HepG2 (cell line): ENCODE measurements at regions not wholly inside any gene's neighbourhood (a gene's known extent, or its start where the extent isn't known, plus 50 kb on each side); places are given as distances from the start of the nearest gene placed in this dataset.

ENCODE experiments used
- ATAC-seq: fragments of 200-7000 bp; cut with Tn5 transposase; 3 replicates; pipeline ENCODE4 v1.9.1; 2020; ENCODE audit warnings: mild to moderate bottlenecking, moderate library complexity
- BruUV-seq: library from RNA; stranded (reverse); fragments of 400-500 nt; replicated peaks from 2 replicates; lab custom pipeline; 2021; lab: Mats Ljungman, UMichigan
- CTCF ChIA-PET: fragments of 300-600 bp; formaldehyde crosslinking; extraction: SDS; loops from one replicate; lab custom pipeline; 2021; ENCODE audit warnings: low total read pairs, inconsistent platforms, low intra/inter-chr PET ratio; lab: Yijun Ruan, JAX
- POLR2A ChIA-PET: fragments of 350-600 bp; sonication (Branson Sonifier 250); formaldehyde crosslinking; loops from one replicate; lab custom pipeline; 2020; ENCODE audit warnings: antibody characterized with exemption, inconsistent platforms; lab: Yijun Ruan, JAX
- DNase-seq: peaks from one replicate; pipeline ENCODE4 v3.0.0-alpha.2; 2015; ENCODE audit warnings: low spot score
- FAIRE-seq: peaks from 3 replicates; lab custom pipeline; 2011; peaks lifted over from hg19 to GRCh38; lab: Jason Lieb, UNC
- H2AFZ ChIP-seq: one replicate; pipeline ENCODE4 v1.6.1; 2011; ENCODE audit warnings: low read length, inconsistent platforms
- H3K27ac ChIP-seq: fragments of 300-600 bp; 3 replicates; pipeline ENCODE4 v1.8.0; 2011; ENCODE audit warnings: mixed run types, mild to moderate bottlenecking, mixed read lengths, low read length, inconsistent platforms; ENCODE audit not compliant: insufficient read depth; ENCODE audit errors: extremely low read length
- H3K27me3 ChIP-seq, 2 experiments: fragments of 200-600 bp in 1 of 2; 2 replicates in 1 of 2; 3 replicates in 1 of 2; pipeline versions ENCODE4 v1.6.0 to v1.8.0; 2011; ENCODE audit warnings: low read length in 2 of 2, mild to moderate bottlenecking in 2 of 2, moderate library complexity in 2 of 2, inconsistent platforms in 1 of 2; ENCODE audit not compliant: insufficient read depth in 2 of 2, control insufficient read depth in 1 of 2
- H3K36me3 ChIP-seq, 2 experiments: fragments of 200-600 bp in 1 of 2; replicated peaks in 1 of 2; 2 replicates in 1 of 2; 3 replicates in 1 of 2; pipeline versions ENCODE4 v1.5.1 to v1.8.0; 2011; ENCODE audit warnings: low read length in 2 of 2, inconsistent platforms in 1 of 2; ENCODE audit not compliant: insufficient read depth in 2 of 2, control insufficient read depth in 1 of 2
- H3K4me1 ChIP-seq: 2 replicates; pipeline ENCODE4 v1.5.1; 2012; ENCODE audit warnings: low read length, inconsistent platforms; ENCODE audit not compliant: insufficient read depth
- H3K4me2 ChIP-seq: 2 replicates; pipeline ENCODE4 v1.6.0; 2011; ENCODE audit warnings: low read depth, low read length, inconsistent platforms
- H3K4me3 ChIP-seq, 3 experiments: fragments of 200-600 bp in 1 of 3; sonication (generic), shearing (Covaris generic) in 1 of 3; replicated peaks in 1 of 3; 2 replicates each; pipeline ENCODE4 v1.5.1; 2011 to 2016; ENCODE audit warnings: low read length in 3 of 3, inconsistent platforms in 2 of 3, low read depth in 2 of 3, mild to moderate bottlenecking in 2 of 3, control low read depth in 1 of 3, mixed read lengths in 1 of 3; ENCODE audit not compliant: insufficient read depth in 1 of 3
- H3K79me2 ChIP-seq: one replicate; pipeline ENCODE4 v1.6.1; 2011; ENCODE audit warnings: low read length, inconsistent platforms; ENCODE audit not compliant: insufficient read depth
- H3K9ac ChIP-seq: 2 replicates; pipeline ENCODE4 v1.6.0; 2011; ENCODE audit warnings: mild to moderate bottlenecking, low read depth, low read length, inconsistent platforms; ENCODE audit not compliant: insufficient read depth
- H3K9me3 ChIP-seq: 2 replicates; pipeline ENCODE4 v1.5.1; 2012; ENCODE audit warnings: mild to moderate bottlenecking, low read length
- H4K20me1 ChIP-seq: 2 replicates; pipeline ENCODE4 v1.6.0; 2011; ENCODE audit warnings: inconsistent platforms, mild to moderate bottlenecking, low read length, moderate library complexity; ENCODE audit not compliant: insufficient read depth
- ARNTL ChIP-seq: sonication (generic); formaldehyde crosslinking; IDR thresholded peaks from 2 replicates; pipeline ENCODE4 v1.4.0; 2020; ENCODE audit warnings: mild to moderate bottlenecking, missing genetic modification reagents
- FOXO4 ChIP-seq: sonication (generic); formaldehyde crosslinking; conservative IDR thresholded peaks from 2 replicates; pipeline ENCODE4 v1.8.1; 2023; ENCODE audit warnings: missing genetic modification reagents
- GZF1 ChIP-seq: sonication (generic); formaldehyde crosslinking; IDR thresholded peaks from 2 replicates; pipeline ENCODE4 v1.5.1; 2020; ENCODE audit warnings: mild to moderate bottlenecking, missing genetic modification reagents
- PRPF4 ChIP-seq: fragments of 200-400 bp; formaldehyde crosslinking; IDR thresholded peaks from 2 replicates; pipeline ENCODE4 v1.6.1; 2016; ENCODE audit warnings: low read length, low read depth; ENCODE audit not compliant: poor library complexity, severe bottlenecking
- THAP8 ChIP-seq: sonication (generic); formaldehyde crosslinking; IDR thresholded peaks from 2 replicates; pipeline ENCODE4 v1.5.1; 2020; ENCODE audit warnings: missing genetic modification reagents, mild to moderate bottlenecking, borderline replicate concordance
- ZNF432 ChIP-seq: sonication (generic); formaldehyde crosslinking; IDR thresholded peaks from 2 replicates; pipeline ENCODE4 v1.5.0; 2020; ENCODE audit warnings: missing genetic modification reagents, mild to moderate bottlenecking, borderline replicate concordance
- ZNF484 ChIP-seq: sonication (generic); formaldehyde crosslinking; IDR thresholded peaks from 2 replicates; pipeline ENCODE4 v1.5.1; 2020; ENCODE audit warnings: mild to moderate bottlenecking, low read depth, missing genetic modification reagents, borderline replicate concordance
- ZNF781 ChIP-seq: sonication (generic); formaldehyde crosslinking; IDR thresholded peaks from 2 replicates; pipeline ENCODE4 v1.5.1; 2020; ENCODE audit warnings: borderline replicate concordance, mild to moderate bottlenecking, missing genetic modification reagents; ENCODE audit errors: not compliant biosample characterization
- WGBS: methylation state at CpG from one replicate; pipeline ENCODE4 v1.1.6; 2017; ENCODE audit warnings: low lambda C conversion rate; 5-methylcytosine and 5-hydroxymethylcytosine counted together
- in situ Hi-C: cut with HindIII; loops from 2 replicates; pipeline ENCODE4 v1.10.0; 2017; ENCODE audit warnings: low pct_unique_long_range_greater_than_20kb; ENCODE audit not compliant: extremely low pct_ligation_motif_present
- intact Hi-C: fragments of 100-400 bp; cut with micrococcal nuclease; formaldehyde crosslinking; loops from one replicate; pipeline ENCODE4 v1.10.0; 2022; ENCODE audit not compliant: unreplicated experiment
- TF ChIP-seq, protein P1 (sequence below), 2 experiments: sonication (generic) in 1 of 2; formaldehyde crosslinking in 1 of 2; IDR thresholded peaks; 2 replicates each; pipeline versions ENCODE4 v1.4.0 to v1.6.1; 2018 to 2020; ENCODE audit warnings: missing genetic modification reagents in 2 of 2, borderline replicate concordance in 1 of 2, low read depth in 1 of 2, mild to moderate bottlenecking in 1 of 2, missing biosample characterization in 1 of 2
- TF ChIP-seq, protein P2 (sequence below): sonication (generic); formaldehyde crosslinking; conservative IDR thresholded peaks from 2 replicates; pipeline ENCODE4 v1.8.0; 2022; ENCODE audit warnings: missing genetic modification reagents
- TF ChIP-seq, protein P3 (sequence below): sonication (generic); formaldehyde crosslinking; IDR thresholded peaks from 2 replicates; pipeline ENCODE4 v1.9.0; 2021; ENCODE audit warnings: missing genetic modification reagents, borderline replicate concordance
- TF ChIP-seq, protein P4 (sequence below): sonication (generic); formaldehyde crosslinking; IDR thresholded peaks from 2 replicates; pipeline ENCODE4 v1.4.0; 2020; ENCODE audit warnings: missing genetic modification reagents

DNA sequence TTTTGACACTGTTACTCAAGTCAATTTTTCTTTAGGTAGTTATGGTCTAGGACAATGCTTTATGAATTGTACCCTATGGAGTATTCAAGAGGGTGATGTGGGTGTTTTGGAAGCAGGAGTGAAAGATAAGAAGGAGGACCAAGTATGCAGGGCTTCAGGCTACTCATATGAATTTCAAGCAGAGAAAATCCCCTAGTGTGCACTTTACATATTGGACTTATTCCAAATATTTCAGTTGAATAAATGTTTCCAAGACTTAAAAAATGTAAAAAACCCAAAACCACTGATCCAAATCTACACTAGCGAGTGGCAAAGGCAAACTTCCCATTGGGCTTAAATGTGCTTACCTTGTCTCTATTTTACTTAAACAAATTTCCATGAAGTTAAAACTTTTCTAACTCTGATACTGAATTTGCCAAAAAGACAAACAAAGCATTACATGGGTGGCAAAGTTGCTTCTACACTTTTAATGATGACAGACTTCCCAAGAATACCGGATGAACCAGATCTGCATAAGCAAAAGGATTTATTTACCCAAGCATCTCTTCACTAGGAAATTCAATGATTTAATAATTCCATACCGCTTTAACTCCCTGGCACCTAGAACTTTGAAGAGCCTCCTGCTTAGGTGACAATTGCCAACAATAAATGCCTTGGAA is 1233.5 kb upstream of the NXPH2 start:
- H4K20me1 ChIP-seq = no peaks in the 10 kb centered on the region
- H3K79me2 ChIP-seq = no peaks in the 10 kb centered on the region
- no peak overlapping the region for H3K9ac ChIP-seq
- in situ Hi-C loops = no loop called here
- no peak overlapping the region for H3K4me2 ChIP-seq
- H3K27ac ChIP-seq = no peak overlapping the region
- ChIA-PET CTCF (no interaction called here), POLR2A (no interaction called here)
- H3K27me3 ChIP-seq = no peaks in the 10 kb centered on the region
- no peak for ATAC-seq
- no peak for DNase-seq
- H2AFZ ChIP-seq = no peak overlapping the region
- intact Hi-C loops = no loop called here
- FAIRE-seq = no peak
- no TSS peak for BruUV-seq
- no peaks in the 10 kb centered on the region for H3K9me3 ChIP-seq
- no peaks in the 10 kb centered on the region for H3K4me1 ChIP-seq
- 8% methylated on average over 3 of the region's 3 CpGs for WGBS
- H3K36me3 ChIP-seq = no peaks in the 10 kb centered on the region
- H3K4me3 ChIP-seq = no peak overlapping the region
- TF ChIP-seq ZNF484 (CRISPR knock-in tag) = no peak
- no peak for TF ChIP-seq THAP8 (CRISPR knock-in tag)
- no peak for TF ChIP-seq ARNTL
- TF ChIP-seq, protein P1, sequence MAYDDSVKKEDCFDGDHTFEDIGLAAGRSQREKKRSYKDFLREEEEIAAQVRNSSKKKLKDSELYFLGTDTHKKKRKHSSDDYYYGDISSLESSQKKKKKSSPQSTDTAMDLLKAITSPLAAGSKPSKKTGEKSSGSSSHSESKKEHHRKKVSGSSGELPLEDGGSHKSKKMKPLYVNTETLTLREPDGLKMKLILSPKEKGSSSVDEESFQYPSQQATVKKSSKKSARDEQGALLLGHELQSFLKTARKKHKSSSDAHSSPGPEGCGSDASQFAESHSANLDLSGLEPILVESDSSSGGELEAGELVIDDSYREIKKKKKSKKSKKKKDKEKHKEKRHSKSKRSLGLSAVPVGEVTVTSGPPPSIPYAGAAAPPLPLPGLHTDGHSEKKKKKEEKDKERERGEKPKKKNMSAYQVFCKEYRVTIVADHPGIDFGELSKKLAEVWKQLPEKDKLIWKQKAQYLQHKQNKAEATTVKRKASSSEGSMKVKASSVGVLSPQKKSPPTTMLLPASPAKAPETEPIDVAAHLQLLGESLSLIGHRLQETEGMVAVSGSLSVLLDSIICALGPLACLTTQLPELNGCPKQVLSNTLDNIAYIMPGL (CRISPR knock-in tag; IDR thresholded peaks at IDR 0.05; ENCODE audit: borderline replicate concordance in 1 of 2, low read depth in 1 of 2) = no peak
- no peak for TF ChIP-seq GZF1
- no peak for TF ChIP-seq ZNF781
- TF ChIP-seq, protein P2, sequence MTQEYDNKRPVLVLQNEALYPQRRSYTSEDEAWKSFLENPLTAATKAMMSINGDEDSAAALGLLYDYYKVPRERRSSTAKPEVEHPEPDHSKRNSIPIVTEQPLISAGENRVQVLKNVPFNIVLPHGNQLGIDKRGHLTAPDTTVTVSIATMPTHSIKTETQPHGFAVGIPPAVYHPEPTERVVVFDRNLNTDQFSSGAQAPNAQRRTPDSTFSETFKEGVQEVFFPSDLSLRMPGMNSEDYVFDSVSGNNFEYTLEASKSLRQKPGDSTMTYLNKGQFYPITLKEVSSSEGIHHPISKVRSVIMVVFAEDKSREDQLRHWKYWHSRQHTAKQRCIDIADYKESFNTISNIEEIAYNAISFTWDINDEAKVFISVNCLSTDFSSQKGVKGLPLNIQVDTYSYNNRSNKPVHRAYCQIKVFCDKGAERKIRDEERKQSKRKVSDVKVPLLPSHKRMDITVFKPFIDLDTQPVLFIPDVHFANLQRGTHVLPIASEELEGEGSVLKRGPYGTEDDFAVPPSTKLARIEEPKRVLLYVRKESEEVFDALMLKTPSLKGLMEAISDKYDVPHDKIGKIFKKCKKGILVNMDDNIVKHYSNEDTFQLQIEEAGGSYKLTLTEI (CRISPR knock-in tag) = no peak
- TF ChIP-seq ZNF432 = no peak
- TF ChIP-seq, protein P3, sequence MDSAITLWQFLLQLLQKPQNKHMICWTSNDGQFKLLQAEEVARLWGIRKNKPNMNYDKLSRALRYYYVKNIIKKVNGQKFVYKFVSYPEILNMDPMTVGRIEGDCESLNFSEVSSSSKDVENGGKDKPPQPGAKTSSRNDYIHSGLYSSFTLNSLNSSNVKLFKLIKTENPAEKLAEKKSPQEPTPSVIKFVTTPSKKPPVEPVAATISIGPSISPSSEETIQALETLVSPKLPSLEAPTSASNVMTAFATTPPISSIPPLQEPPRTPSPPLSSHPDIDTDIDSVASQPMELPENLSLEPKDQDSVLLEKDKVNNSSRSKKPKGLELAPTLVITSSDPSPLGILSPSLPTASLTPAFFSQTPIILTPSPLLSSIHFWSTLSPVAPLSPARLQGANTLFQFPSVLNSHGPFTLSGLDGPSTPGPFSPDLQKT (CRISPR knock-in tag) = no peak
- no peak for TF ChIP-seq FOXO4 (CRISPR knock-in tag)
- no peak for TF ChIP-seq PRPF4
- TF ChIP-seq, protein P4, sequence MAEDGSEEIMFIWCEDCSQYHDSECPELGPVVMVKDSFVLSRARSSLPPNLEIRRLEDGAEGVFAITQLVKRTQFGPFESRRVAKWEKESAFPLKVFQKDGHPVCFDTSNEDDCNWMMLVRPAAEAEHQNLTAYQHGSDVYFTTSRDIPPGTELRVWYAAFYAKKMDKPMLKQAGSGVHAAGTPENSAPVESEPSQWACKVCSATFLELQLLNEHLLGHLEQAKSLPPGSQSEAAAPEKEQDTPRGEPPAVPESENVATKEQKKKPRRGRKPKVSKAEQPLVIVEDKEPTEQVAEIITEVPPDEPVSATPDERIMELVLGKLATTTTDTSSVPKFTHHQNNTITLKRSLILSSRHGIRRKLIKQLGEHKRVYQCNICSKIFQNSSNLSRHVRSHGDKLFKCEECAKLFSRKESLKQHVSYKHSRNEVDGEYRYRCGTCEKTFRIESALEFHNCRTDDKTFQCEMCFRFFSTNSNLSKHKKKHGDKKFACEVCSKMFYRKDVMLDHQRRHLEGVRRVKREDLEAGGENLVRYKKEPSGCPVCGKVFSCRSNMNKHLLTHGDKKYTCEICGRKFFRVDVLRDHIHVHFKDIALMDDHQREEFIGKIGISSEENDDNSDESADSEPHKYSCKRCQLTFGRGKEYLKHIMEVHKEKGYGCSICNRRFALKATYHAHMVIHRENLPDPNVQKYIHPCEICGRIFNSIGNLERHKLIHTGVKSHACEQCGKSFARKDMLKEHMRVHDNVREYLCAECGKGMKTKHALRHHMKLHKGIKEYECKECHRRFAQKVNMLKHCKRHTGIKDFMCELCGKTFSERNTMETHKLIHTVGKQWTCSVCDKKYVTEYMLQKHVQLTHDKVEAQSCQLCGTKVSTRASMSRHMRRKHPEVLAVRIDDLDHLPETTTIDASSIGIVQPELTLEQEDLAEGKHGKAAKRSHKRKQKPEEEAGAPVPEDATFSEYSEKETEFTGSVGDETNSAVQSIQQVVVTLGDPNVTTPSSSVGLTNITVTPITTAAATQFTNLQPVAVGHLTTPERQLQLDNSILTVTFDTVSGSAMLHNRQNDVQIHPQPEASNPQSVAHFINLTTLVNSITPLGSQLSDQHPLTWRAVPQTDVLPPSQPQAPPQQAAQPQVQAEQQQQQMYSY (CRISPR knock-in tag) = no peak
